Spleen (tissue), 7 donors: ENCODE measurements at regions not wholly inside any gene's neighbourhood (a gene's known extent, or its start where the extent isn't known, plus 50 kb on each side); places are given as distances from the start of the nearest gene placed in this dataset.

Experiments used
- POLR2A ChIP-seq, 3 donors: fragments of 450-650 bp; IDR thresholded peaks; one replicate each; pipeline ENCODE4 v1.5.1; 2017; ENCODE audit warnings: antibody characterized with exemption in 3 of 3, mild to moderate bottlenecking in 1 of 3
- TF ChIP-seq, protein P1 (sequence below), 11 experiments: fragments of 200-600 bp in 7 of 11; fragments of 450-650 bp in 4 of 11; sonication (generic) in 4 of 11; IDR thresholded peaks in 8 of 11; conservative IDR thresholded peaks in 3 of 11; 1 replicate in 7 of 11; 2 replicates in 4 of 11; pipeline versions ENCODE4 v1.4.0 to v1.8.0; 2016 to 2021; ENCODE audit warnings: antibody characterized with exemption in 11 of 11, inconsistent platforms in 4 of 11, mild to moderate bottlenecking in 1 of 11
- donor health status: DM: no; HTN: no; CAD: no; lungs with moderate emphysema.
- donor health status: DM: no; HTN: no; CAD: no.
- donor health status: DM: no; HTN: no; CAD: no.

DNA sequence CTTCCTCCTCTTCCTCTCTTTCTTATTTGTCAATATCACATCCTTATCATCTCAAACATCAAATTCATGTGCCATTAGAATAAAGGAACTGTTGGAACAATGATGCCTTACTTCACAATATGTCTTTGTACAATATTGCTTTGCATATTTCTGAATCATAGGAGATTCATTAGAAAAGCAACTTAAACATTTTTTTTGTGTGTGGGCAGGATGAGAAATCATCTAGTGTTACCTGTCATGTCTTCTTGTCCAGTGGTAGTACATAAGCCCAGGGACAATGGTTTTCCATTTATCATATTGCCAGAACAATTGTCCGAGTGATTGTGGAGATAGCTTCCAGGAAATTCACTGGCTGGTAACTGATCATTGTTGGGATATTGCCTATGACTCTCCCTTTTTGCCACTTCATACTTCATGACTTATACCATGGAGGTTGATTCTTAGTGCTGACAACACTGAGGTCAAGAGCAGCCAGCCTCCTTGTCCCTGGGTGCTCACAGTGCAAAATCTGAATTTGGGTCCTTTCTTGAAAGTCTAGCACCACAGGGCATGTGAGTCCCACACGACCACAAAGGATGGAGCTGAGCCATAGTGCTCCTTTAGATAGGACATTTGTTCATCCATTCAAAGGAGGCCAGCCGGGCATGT is 215.0 kb downstream of the MDFIC start:
- TF ChIP-seq, protein P1, sequence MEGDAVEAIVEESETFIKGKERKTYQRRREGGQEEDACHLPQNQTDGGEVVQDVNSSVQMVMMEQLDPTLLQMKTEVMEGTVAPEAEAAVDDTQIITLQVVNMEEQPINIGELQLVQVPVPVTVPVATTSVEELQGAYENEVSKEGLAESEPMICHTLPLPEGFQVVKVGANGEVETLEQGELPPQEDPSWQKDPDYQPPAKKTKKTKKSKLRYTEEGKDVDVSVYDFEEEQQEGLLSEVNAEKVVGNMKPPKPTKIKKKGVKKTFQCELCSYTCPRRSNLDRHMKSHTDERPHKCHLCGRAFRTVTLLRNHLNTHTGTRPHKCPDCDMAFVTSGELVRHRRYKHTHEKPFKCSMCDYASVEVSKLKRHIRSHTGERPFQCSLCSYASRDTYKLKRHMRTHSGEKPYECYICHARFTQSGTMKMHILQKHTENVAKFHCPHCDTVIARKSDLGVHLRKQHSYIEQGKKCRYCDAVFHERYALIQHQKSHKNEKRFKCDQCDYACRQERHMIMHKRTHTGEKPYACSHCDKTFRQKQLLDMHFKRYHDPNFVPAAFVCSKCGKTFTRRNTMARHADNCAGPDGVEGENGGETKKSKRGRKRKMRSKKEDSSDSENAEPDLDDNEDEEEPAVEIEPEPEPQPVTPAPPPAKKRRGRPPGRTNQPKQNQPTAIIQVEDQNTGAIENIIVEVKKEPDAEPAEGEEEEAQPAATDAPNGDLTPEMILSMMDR (IDR thresholded peaks at IDR 0.05 in 8 of 11, conservative IDR thresholded peaks at IDR 0.05 in 3 of 11), result no peak
- TF ChIP-seq POLR2A (IDR thresholded peaks at IDR 0.05), result no peak
